ENCODE measurements at regions not wholly inside any gene's neighbourhood (a gene's known extent, or its start where the extent isn't known, plus 50 kb on each side); places are given as distances from the start of the nearest gene placed in this dataset.
"Not testable (repeated sequence)": the region's sequence is repeated elsewhere in the genome, so short reads cannot be mapped to it uniquely, and the experiment has no call there.

GRCh38 chr18:4544142-4544541 lies 89.0 kb upstream of the DLGAP1 start:
- DNase-seq (ENCODE audit: low read depth), result no peak

DNA sequence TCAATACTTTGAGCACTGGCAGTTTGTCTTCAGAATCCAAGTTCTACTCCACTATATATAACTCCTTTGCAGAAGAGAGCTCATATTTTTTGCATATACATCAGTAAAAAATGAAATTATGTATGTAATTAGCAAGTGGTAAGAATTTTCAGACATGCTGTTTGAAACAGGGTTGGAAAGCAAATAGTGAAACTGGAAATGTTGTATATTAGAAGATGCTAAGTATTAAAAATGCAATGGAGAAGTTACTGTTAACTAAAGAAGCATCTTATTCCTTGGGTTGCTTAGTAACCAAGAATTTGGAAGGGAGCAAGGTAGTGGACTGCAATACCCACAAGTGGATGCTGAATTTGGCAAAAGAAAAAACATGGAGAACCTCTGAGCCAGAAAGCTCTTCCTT lies 88.6 kb upstream of the DLGAP1 start:
- no peak for DNase-seq (ENCODE audit: low read depth)

DNA sequence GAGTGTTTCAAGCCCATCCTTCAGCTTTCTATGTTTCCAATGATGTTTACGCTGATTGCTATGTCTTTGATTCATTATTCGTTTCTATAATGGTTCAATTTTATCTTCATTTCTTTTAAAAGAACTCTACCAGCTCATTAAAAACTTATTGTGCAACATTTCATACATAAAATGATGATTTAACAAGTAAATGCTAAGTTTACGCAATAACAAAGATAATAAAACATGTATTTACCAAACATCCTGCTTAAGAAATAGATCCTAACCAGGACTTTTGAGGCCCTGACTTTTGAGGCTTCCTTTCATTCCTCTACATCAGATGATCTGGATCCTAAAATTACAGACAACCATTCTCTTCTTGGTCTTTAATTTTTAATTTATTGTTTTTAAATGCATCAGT lies 86.5 kb upstream of the DLGAP1 start:
- DNase-seq (ENCODE audit: low read depth), result no peak

- DNase-seq (ENCODE audit: low read depth), result no peak
Observed at GRCh38 chr18:4536447-4536846, 81.3 kb upstream of the DLGAP1 start.

- no peak for DNase-seq (ENCODE audit: low read depth)
Observed at GRCh38 chr18:4528405-4528804, 73.3 kb upstream of the DLGAP1 start.

DNA sequence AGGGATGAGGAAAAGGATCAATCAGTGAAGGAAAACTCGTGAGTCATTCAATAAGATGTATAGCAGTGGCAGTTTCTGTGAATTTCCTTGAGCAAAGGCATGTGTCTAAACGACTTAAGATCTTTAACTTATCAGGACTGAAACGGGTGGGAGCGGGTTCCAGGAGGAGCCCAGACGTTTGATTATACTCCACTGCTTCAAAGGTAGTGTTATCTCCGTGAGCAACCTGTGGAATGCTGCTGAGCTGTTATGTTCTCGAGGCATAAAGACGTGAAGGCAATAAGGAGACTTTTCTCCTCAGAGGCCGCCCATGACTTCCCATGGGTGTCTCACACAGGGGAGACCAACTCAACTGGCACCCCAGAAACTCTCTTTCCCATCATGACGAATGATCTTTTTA lies 72.7 kb upstream of the DLGAP1 start:
- not testable (repeated sequence) for DNase-seq (ENCODE audit: low read depth)

DNA sequence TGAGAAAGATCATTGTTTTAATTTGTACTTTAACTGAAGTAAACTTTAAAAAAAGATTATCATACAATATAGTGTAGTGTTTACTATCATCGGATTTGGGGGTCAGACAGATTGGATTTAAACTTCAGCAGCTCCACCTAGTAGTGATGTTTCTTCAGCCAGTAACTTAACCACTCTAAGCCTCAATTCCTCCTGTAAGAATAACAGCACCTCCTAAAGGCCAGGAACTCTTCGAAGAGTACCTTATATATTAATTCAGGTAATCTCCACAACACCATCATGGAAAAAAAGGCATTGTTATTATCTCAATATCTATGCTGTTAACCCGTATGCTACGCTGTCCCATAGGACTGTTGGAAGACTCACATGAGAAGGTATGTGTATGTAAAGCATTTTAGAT lies 69.0 kb upstream of the DLGAP1 start:
- no peak for DNase-seq (ENCODE audit: low read depth)

DNA sequence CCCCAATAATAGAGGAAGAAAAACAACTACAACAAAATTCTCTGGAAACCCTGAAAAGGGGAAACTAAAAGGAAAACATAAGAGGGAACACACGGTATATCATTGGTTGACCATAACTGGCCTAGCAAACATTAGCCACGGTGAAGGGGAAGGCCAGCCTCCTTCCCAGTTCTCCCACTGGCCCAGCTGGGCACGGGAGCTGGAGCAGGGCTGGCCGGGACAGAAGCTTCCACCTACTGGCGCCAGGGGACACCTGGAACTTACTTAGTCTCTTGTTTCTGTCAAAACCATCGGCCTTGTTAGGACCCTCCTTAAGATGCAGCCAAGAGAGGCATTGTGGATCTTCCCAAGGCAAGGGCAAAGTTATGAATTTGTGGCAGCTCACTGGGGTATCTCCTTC lies 56.1 kb upstream of the DLGAP1 start:
- DNase-seq (ENCODE audit: low read depth), result no peak

DNA sequence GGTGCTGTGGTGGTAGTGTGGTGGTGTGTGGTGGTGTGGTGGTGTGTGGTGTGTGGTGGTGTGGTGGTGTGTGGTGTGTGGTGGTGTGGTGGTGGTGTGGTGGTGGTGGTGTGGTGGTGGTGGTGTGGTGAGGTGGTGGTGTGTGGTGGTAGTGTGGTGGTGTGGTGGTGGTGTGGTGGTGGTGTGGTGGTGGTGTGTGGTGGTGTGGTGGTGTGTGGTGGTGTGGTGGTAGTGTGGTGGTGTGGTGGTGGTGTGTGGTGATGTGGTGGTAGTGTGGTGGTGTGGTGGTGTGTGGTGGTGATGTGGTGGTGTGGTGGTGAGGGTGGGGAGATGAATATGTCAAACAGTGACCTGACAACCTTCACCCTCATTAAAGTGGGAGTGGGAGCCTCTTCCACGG lies 55.6 kb upstream of the DLGAP1 start:
- DNase-seq (ENCODE audit: low read depth), result no peak

DNA sequence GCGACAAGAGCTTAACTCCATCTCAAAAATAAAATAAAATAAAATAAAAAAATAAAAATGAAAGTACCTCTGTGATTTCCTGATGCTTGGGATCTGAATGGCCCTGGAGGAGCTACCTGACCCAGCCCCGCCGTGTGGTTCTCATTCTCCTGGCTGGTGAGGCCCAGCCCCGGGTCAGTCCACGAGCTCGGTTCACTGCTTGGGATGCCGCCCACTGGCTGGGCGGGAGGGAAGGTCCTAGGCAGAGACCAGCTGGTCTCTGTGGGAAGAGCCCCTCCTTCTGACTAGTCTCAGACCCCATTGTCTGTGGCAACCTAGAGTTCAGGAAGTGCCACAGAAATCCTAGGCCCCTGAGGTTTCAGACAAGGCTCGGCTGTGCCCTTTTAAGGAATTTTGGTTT lies 55.1 kb upstream of the DLGAP1 start:
- DNase-seq (ENCODE audit: low read depth), result no peak
